ENCODE measurements at regions not wholly inside any gene's neighbourhood (a gene's known extent, or its start where the extent isn't known, plus 50 kb on each side); places are given as distances from the start of the nearest gene placed in this dataset.
A peak's percentile ranks its signal among the peaks of the same experiment; 100 is the strongest.

DNA sequence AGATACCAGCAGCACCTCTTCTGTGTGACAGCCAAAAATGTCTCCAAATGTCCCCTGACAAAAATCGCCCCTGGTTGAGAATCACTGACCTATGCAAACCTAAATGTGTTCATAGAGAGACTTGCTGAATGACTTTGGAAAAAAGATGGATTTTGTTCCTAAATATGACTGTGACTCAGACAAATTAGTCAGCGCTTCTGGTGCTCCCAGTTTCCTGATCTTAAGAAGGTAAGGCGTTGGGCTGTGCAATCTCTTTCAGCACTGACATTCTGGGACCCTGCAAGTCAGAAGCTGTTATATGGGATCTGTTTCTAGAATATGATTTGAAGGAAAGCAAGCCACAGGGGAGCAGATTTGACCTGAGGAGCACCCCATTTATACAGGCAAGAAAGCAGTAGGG, 90.6 kb upstream of the PWP1 start:
- Histone ChIP-seq H3K36me3 (ENCODE audit: control insufficient read depth in 2 of 2, extremely low read depth in 1 of 2, insufficient read depth in 2 of 2, low read length in 2 of 2) (no peaks in the 10 kb centered on the region), H3K4me1 (ENCODE audit: control insufficient read depth, extremely low read depth, insufficient read depth, low read length) (no peaks in the 10 kb centered on the region), H2AFZ (ENCODE audit: low read depth, low read length) (no peak overlapping the region), H3K9ac (replicated peaks; ENCODE audit: extremely low read depth, insufficient read depth, low read length) (no peak overlapping the region), H3K9me3 (replicated peaks; ENCODE audit: control insufficient read depth, insufficient read depth, low read length) (no peaks in the 10 kb centered on the region), H4K20me1 (replicated peaks; ENCODE audit: control insufficient read depth, extremely low read depth, insufficient read depth, low read length) (no peaks in the 10 kb centered on the region), H3K27me3 (ENCODE audit: control insufficient read depth in 2 of 2, insufficient read depth in 2 of 2, low read length in 2 of 2) (no peaks in the 10 kb centered on the region), H3K27ac (ENCODE audit: insufficient read depth, low read depth, low read length) (no peak overlapping the region), H3K4me2 (ENCODE audit: insufficient read depth, low read length) (no peak overlapping the region), H3K4me3 (replicated peaks in 1 of 3; ENCODE audit: insufficient read depth in 1 of 3, low read depth in 1 of 3, low read length in 3 of 3) (no peak overlapping the region), H3K9me1 (replicated peaks; ENCODE audit: control insufficient read depth, extremely low read depth, insufficient read depth, low read length) (no peaks in the 10 kb centered on the region), H3K79me2 (ENCODE audit: control insufficient read depth, insufficient read depth, low read length) (no peaks in the 10 kb centered on the region)
- CTCF ChIA-PET = no interaction called here
- no TSS peak for BruUV-seq (replicated peaks)
- FAIRE-seq (no peak), DNase-seq (ENCODE audit: low read depth, low spot score) (no peak)
- peak; percentile 29 for TF ChIP-seq FOS (IDR thresholded peaks at IDR 0.05; ENCODE audit: borderline replicate concordance, insufficient read depth, low read length)
- TF ChIP-seq, protein P1, sequence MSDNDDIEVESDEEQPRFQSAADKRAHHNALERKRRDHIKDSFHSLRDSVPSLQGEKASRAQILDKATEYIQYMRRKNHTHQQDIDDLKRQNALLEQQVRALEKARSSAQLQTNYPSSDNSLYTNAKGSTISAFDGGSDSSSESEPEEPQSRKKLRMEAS (IDR thresholded peaks at IDR 0.05; ENCODE audit: insufficient read depth, insufficient read length) = no peak
- POLR2A ChIA-PET = no interaction called here
- dilution Hi-C loops (cut with MboI; ENCODE audit: extremely low pct_ligation_motif_present, low sequenced_read_pairs) (no loop called here), intact Hi-C loops (cut with micrococcal nuclease) (no loop called here)

- CTCF ChIA-PET = interaction anchor here (0.8 to 3.0 kb wide), 6 partner anchors 9 to 466 kb away, joined by 3 to 14 read pairs (median 4); no protein-coding TSS in a partner anchor
Observed at GRCh38 chr12:107597695-107598410, 87.7 kb upstream of the PWP1 start.

More at GRCh38 chr12:107597695-107598410, 87.7 kb upstream of the PWP1 start:
- FAIRE-seq (no peak), DNase-seq (ENCODE audit: low read depth, low spot score) (no peak)
- POLR2A ChIA-PET = no interaction called here
- TF ChIP-seq EZH2 (IDR thresholded peaks at IDR 0.05; ENCODE audit: borderline replicate concordance, low read depth, low read length, severe bottlenecking) (no peak), POLR2A (IDR thresholded peaks at IDR 0.05; ENCODE audit: low read depth, low read length) (no peak), JUN (IDR thresholded peaks at IDR 0.05; ENCODE audit: borderline replicate concordance, insufficient read depth, insufficient read length, low read depth) (no peak), POLR2AphosphoS5 (IDR thresholded peaks at IDR 0.05; ENCODE audit: insufficient read depth, low read depth, low read length) (no peak), MYC (IDR thresholded peaks at IDR 0.05; ENCODE audit: low read depth, low read length) (no peak)
- TF ChIP-seq, protein P1 (IDR thresholded peaks at IDR 0.05; ENCODE audit: insufficient read depth, insufficient read length) = no peak
- Histone ChIP-seq H3K27me3 (ENCODE audit: control insufficient read depth in 2 of 2, insufficient read depth in 2 of 2, low read length in 2 of 2) (no peaks in the 10 kb centered on the region), H3K27ac (ENCODE audit: insufficient read depth, low read depth, low read length) (no peak overlapping the region), H3K4me3 (replicated peaks in 1 of 3; ENCODE audit: insufficient read depth in 1 of 3, low read depth in 1 of 3, low read length in 3 of 3) (no peak overlapping the region), H4K20me1 (replicated peaks; ENCODE audit: control insufficient read depth, extremely low read depth, insufficient read depth, low read length) (no peaks in the 10 kb centered on the region), H2AFZ (ENCODE audit: low read depth, low read length) (no peak overlapping the region), H3K4me2 (ENCODE audit: insufficient read depth, low read length) (no peak overlapping the region), H3K36me3 (ENCODE audit: control insufficient read depth in 2 of 2, extremely low read depth in 1 of 2, insufficient read depth in 2 of 2, low read length in 2 of 2) (no peaks in the 10 kb centered on the region), H3K9me1 (replicated peaks; ENCODE audit: control insufficient read depth, extremely low read depth, insufficient read depth, low read length) (no peaks in the 10 kb centered on the region), H3K79me2 (ENCODE audit: control insufficient read depth, insufficient read depth, low read length) (no peaks in the 10 kb centered on the region), H3K9me3 (replicated peaks; ENCODE audit: control insufficient read depth, insufficient read depth, low read length) (no peaks in the 10 kb centered on the region), H3K9ac (replicated peaks; ENCODE audit: extremely low read depth, insufficient read depth, low read length) (no peak overlapping the region), H3K4me1 (ENCODE audit: control insufficient read depth, extremely low read depth, insufficient read depth, low read length) (no peaks in the 10 kb centered on the region)
- dilution Hi-C loops (cut with MboI; ENCODE audit: extremely low pct_ligation_motif_present, low sequenced_read_pairs) = no loop called here
- no TSS peak for BruUV-seq (replicated peaks)
- intact Hi-C loops (cut with micrococcal nuclease) = no loop called here
